Activated B cell treated with CpG ODN at 0.5 μM for 24 hours (primary cell): ENCODE measurements at regions not wholly inside any gene's neighbourhood (a gene's known extent, or its start where the extent isn't known, plus 50 kb on each side); places are given as distances from the start of the nearest gene placed in this dataset.

Source experiments
- ATAC-seq: fragments of 200-7000 bp; cut with Tn5 transposase; one replicate; pipeline ENCODE4 v1.10.0; 2021; ENCODE audit warnings: low read depth, mild to moderate bottlenecking, moderate library complexity
- CTCF ChIA-PET: fragments of 350-600 bp; sonication (Branson Sonifier 250); formaldehyde crosslinking; loops from one replicate; lab custom pipeline; 2021; ENCODE audit warnings: antibody characterized with exemption; lab: Charles Lee
- POLR2A ChIA-PET: fragments of 350-600 bp; sonication (Branson Sonifier 250); formaldehyde crosslinking; loops from one replicate; lab custom pipeline; 2021; ENCODE audit warnings: antibody characterized with exemption; lab: Charles Lee
- DNase-seq: peaks from one replicate; pipeline ENCODE4 v3.0.0; 2022
- H3K27ac Mint-ChIP-seq: one replicate; pipeline ENCODE4 v1.8.0; 2020; ENCODE audit warnings: mixed read lengths
- H3K27me3 Mint-ChIP-seq: one replicate; pipeline ENCODE4 v1.8.0; 2021; ENCODE audit warnings: mixed read lengths
- H3K36me3 Mint-ChIP-seq: one replicate; pipeline ENCODE4 v1.8.0; 2021; ENCODE audit warnings: low read depth, mixed read lengths
- H3K4me1 Mint-ChIP-seq: one replicate; pipeline ENCODE4 v1.8.0; 2021; ENCODE audit warnings: mixed read lengths
- H3K4me3 Mint-ChIP-seq: one replicate; pipeline ENCODE4 v1.8.0; 2020; ENCODE audit warnings: mild to moderate bottlenecking, mixed read lengths
- H3K9me3 Mint-ChIP-seq: one replicate; pipeline ENCODE4 v1.8.0; 2020; ENCODE audit warnings: mixed read lengths
- intact Hi-C: fragments of 100-400 bp; cut with micrococcal nuclease; formaldehyde crosslinking; loops from one replicate; pipeline ENCODE4 v1.15.1; 2024
- TF ChIP-seq, protein P1 (sequence below): fragments of 200-600 bp; IDR thresholded peaks from one replicate; pipeline ENCODE4 v1.8.0; 2022; ENCODE audit warnings: antibody characterized with exemption, mild to moderate bottlenecking

DNA sequence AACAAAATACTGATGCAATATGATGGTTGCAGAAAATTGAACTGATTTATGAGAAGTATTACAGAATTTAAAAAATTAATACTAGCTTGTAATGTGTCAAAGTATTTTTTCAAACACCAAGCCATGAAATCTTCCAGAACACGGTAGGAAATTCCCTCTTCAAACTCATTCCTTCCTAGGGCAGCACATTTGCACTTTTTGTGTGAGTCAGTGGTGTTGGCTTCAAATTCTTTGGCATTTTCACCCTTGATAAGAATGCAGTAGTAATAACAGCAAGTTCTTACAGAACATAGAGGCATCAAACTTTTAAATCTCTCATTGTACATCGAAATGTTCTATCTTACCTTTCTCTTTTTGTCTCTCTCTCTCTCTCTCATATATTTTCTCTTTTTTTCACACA lies 191.8 kb downstream of the CGGBP1 start:
- POLR2A ChIA-PET: no interaction called here
- Mint-ChIP-seq H3K36me3 (peaks cover 4% of the 10 kb centered on the region), H3K4me3 (no peak overlapping the region), H3K27me3 (peaks cover 1% of the 10 kb centered on the region), H3K27ac (no peak overlapping the region), H3K9me3 (peaks cover 10% of the 10 kb centered on the region), H3K4me1 (no peaks in the 10 kb centered on the region)
- DNase-seq (no peak), ATAC-seq (no peak)
- TF ChIP-seq, protein P1, sequence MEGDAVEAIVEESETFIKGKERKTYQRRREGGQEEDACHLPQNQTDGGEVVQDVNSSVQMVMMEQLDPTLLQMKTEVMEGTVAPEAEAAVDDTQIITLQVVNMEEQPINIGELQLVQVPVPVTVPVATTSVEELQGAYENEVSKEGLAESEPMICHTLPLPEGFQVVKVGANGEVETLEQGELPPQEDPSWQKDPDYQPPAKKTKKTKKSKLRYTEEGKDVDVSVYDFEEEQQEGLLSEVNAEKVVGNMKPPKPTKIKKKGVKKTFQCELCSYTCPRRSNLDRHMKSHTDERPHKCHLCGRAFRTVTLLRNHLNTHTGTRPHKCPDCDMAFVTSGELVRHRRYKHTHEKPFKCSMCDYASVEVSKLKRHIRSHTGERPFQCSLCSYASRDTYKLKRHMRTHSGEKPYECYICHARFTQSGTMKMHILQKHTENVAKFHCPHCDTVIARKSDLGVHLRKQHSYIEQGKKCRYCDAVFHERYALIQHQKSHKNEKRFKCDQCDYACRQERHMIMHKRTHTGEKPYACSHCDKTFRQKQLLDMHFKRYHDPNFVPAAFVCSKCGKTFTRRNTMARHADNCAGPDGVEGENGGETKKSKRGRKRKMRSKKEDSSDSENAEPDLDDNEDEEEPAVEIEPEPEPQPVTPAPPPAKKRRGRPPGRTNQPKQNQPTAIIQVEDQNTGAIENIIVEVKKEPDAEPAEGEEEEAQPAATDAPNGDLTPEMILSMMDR: no peak
- CTCF ChIA-PET: no interaction called here
- intact Hi-C loops: no loop called here

DNA sequence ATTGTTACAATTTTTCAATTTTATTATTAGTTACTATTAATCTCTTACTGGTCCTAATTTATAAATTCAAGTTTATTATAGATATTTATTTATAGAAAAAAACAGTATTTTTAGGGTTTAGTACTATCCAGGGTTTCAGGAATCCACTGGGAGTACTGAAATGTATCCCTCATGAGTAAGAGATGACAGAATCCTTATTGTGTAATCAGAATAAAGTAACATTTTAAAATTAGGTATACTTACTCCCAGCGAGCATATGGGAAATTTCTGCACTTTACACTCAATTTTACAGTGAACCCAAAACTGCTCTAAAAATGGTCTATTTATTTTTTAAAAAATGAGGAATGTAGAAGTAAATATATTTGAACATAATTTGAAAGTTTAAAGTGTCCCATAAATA lies 202.7 kb downstream of the CGGBP1 start:
- Mint-ChIP-seq H3K27me3 (no peaks in the 10 kb centered on the region), H3K4me3 (no peak overlapping the region), H3K36me3 (no peaks in the 10 kb centered on the region), H3K4me1 (peaks cover 8% of the 10 kb centered on the region), H3K27ac (no peak overlapping the region), H3K9me3 (no peaks in the 10 kb centered on the region)
- DNase-seq (no peak), ATAC-seq (no peak)
- CTCF ChIA-PET: no interaction called here
- POLR2A ChIA-PET: no interaction called here
- TF ChIP-seq, protein P1: no peak
- intact Hi-C loops: no loop called here

DNA sequence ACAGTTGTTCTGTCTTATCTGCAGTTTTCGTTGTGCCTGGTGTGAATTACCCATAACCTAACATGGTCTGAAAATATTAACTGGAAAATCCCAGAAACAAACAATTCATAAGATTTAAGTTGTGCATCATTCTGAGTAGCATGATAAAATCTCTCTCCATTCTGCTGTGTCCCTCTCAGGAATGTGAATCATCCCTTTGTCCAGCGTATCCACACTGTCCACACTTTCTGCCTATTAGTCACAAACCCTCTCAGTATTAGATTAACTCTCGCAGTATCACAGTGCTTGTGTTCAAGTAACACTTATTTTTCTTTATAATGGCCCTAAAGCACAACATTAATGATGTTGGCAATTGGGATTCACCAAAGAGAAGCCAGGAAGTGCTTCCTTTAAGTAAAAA lies 203.2 kb downstream of the CGGBP1 start:
- no peak overlapping the region for H3K27ac Mint-ChIP-seq
- TF ChIP-seq, protein P1: no peak
- H3K4me1 Mint-ChIP-seq: peaks cover 8% of the 10 kb centered on the region
- ATAC-seq (no peak), DNase-seq (no peak)
- ChIA-PET POLR2A (no interaction called here), CTCF (no interaction called here)
- intact Hi-C loops: no loop called here
- no peaks in the 10 kb centered on the region for H3K9me3 Mint-ChIP-seq
- no peaks in the 10 kb centered on the region for H3K36me3 Mint-ChIP-seq
- no peaks in the 10 kb centered on the region for H3K27me3 Mint-ChIP-seq
- no peak overlapping the region for H3K4me3 Mint-ChIP-seq

DNA sequence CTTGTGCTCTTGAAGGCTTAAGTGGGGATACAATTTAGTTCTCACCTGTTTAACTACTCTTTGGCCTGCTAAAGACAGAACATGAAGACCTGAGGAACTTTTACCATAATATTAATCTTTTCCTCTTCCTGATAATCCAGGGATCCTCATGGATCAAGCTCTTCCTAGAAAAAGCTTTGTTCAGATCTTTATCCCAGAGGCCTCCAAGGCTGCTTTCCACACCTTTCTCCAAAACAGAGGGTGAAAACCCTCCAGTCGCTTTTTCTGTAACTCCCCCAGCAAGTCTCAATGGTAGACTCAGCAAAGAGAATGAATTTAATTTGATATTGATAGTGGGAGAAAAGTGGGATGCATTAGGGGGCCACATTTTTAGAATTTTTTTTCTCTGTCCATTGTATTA lies 203.6 kb downstream of the CGGBP1 start:
- H3K27me3 Mint-ChIP-seq: no peaks in the 10 kb centered on the region
- DNase-seq: no peak
- intact Hi-C loops: no loop called here
- no peak for ATAC-seq
- H3K4me3 Mint-ChIP-seq: no peak overlapping the region
- TF ChIP-seq, protein P1: no peak
- H3K4me1 Mint-ChIP-seq: peaks cover 8% of the 10 kb centered on the region
- H3K36me3 Mint-ChIP-seq: no peaks in the 10 kb centered on the region
- no peaks in the 10 kb centered on the region for H3K9me3 Mint-ChIP-seq
- CTCF ChIA-PET: no interaction called here
- POLR2A ChIA-PET: no interaction called here
- no peak overlapping the region for H3K27ac Mint-ChIP-seq

DNA sequence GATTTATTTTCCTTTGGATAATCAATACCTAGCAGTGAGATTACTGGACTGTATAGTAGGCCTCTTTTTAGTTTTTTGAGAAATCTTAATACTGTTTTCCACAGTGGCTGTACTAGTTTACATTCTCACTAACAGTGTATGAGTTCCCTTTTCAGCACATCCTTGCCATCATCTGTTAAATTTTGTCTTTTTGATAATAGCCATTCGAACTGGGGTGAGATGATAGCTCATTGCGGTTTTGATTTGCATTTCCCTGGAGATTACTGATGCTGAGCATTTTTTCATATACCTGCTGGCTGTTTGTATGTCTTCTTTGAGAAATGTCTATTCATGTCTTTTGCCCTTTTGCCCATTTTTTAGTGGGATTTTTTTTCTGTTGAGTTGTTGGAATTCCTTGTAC lies 210.8 kb downstream of the CGGBP1 start:
- intact Hi-C loops: no loop called here
- H3K4me1 Mint-ChIP-seq: peaks cover 6% of the 10 kb centered on the region
- ATAC-seq (no peak), DNase-seq (no peak)
- no peaks in the 10 kb centered on the region for H3K9me3 Mint-ChIP-seq
- TF ChIP-seq, protein P1: no peak
- CTCF ChIA-PET: no interaction called here
- H3K27ac Mint-ChIP-seq: no peak overlapping the region
- H3K4me3 Mint-ChIP-seq: no peak overlapping the region
- POLR2A ChIA-PET: no interaction called here
- no peaks in the 10 kb centered on the region for H3K36me3 Mint-ChIP-seq
- no peaks in the 10 kb centered on the region for H3K27me3 Mint-ChIP-seq
